Astrocyte (in vitro differentiated cells and primary cell): ENCODE measurements at regions not wholly inside any gene's neighbourhood (a gene's known extent, or its start where the extent isn't known, plus 50 kb on each side); places are given as distances from the start of the nearest gene placed in this dataset.

Experiments used
- DNase-seq: peaks from one replicate; pipeline ENCODE4 v3.0.0-alpha.2; 2010; ENCODE audit warnings: low read depth
- FAIRE-seq: peaks from 2 replicates; lab custom pipeline; 2011; peaks lifted over from hg19 to GRCh38; lab: Jason Lieb, UNC
- H2AFZ ChIP-seq: 2 replicates; pipeline ENCODE4 v1.6.0; 2012; ENCODE audit warnings: low read depth, low read length, inconsistent platforms
- H3K27ac ChIP-seq: 2 replicates; pipeline ENCODE4 v1.5.1; 2011; ENCODE audit warnings: low read depth, low read length, inconsistent platforms
- H3K27me3 ChIP-seq: 2 replicates; pipeline ENCODE4 v1.6.0; 2011; ENCODE audit warnings: low read length, inconsistent platforms; ENCODE audit not compliant: insufficient read depth
- H3K36me3 ChIP-seq: 2 replicates; pipeline ENCODE4 v1.5.1; 2011; ENCODE audit warnings: low read length, inconsistent platforms; ENCODE audit not compliant: insufficient read depth
- H3K4me1 ChIP-seq: 2 replicates; pipeline ENCODE4 v1.5.1; 2011; ENCODE audit warnings: low read length, inconsistent platforms; ENCODE audit not compliant: insufficient read depth
- H3K4me2 ChIP-seq: 2 replicates; pipeline ENCODE4 v1.6.0; 2012; ENCODE audit warnings: low read length, inconsistent platforms
- H3K4me3 ChIP-seq: 2 replicates; pipeline ENCODE4 v1.5.1; 2011; ENCODE audit warnings: low read depth, mild to moderate bottlenecking, low read length, inconsistent platforms; ENCODE audit not compliant: insufficient read depth
- H3K79me2 ChIP-seq: 2 replicates; pipeline ENCODE4 v1.6.0; 2012; ENCODE audit warnings: mild to moderate bottlenecking, low read length, inconsistent platforms; ENCODE audit not compliant: insufficient read depth
- H3K9ac ChIP-seq: 2 replicates; pipeline ENCODE4 v1.6.0; 2012; ENCODE audit warnings: mild to moderate bottlenecking, low read length, inconsistent platforms
- H3K9me3 ChIP-seq: 2 replicates; pipeline ENCODE4 v1.5.1; 2012; ENCODE audit warnings: low read depth, mild to moderate bottlenecking, low read length, inconsistent platforms; ENCODE audit not compliant: insufficient read depth
- H4K20me1 ChIP-seq: 2 replicates; pipeline ENCODE4 v1.6.0; 2012; ENCODE audit warnings: low read length, inconsistent platforms; ENCODE audit not compliant: insufficient read depth
- H3K27ac Mint-ChIP-seq: one replicate; pipeline ENCODE4 v1.8.0; 2021; ENCODE audit warnings: mild to moderate bottlenecking, mixed read lengths; ENCODE audit not compliant: unreplicated experiment
- H3K27me3 Mint-ChIP-seq: one replicate; pipeline ENCODE4 v1.8.0; 2021; ENCODE audit warnings: low read depth, mixed read lengths; ENCODE audit not compliant: unreplicated experiment
- H3K36me3 Mint-ChIP-seq: one replicate; pipeline ENCODE4 v1.8.0; 2021; ENCODE audit warnings: low read depth, mixed read lengths; ENCODE audit not compliant: unreplicated experiment
- H3K4me1 Mint-ChIP-seq: one replicate; pipeline ENCODE4 v1.8.0; 2021; ENCODE audit warnings: low read depth, mixed read lengths; ENCODE audit not compliant: unreplicated experiment
- H3K4me3 Mint-ChIP-seq: one replicate; pipeline ENCODE4 v1.8.0; 2021; ENCODE audit warnings: mild to moderate bottlenecking, moderate library complexity, mixed read lengths; ENCODE audit not compliant: unreplicated experiment
- H3K9me3 Mint-ChIP-seq: one replicate; pipeline ENCODE4 v1.8.0; 2021; ENCODE audit warnings: mild to moderate bottlenecking, mixed read lengths; ENCODE audit not compliant: unreplicated experiment
- EZH2 ChIP-seq: IDR thresholded peaks from 2 replicates; pipeline ENCODE4 v1.6.1; 2012; ENCODE audit warnings: mild to moderate bottlenecking, low read length, inconsistent platforms; ENCODE audit not compliant: insufficient read depth
- TF ChIP-seq, protein P1 (sequence below): IDR thresholded peaks from 2 replicates; pipeline ENCODE4 v1.5.1; 2011; ENCODE audit warnings: low read depth, mild to moderate bottlenecking, inconsistent platforms, low read length, moderate library complexity; ENCODE audit not compliant: insufficient read depth

DNA sequence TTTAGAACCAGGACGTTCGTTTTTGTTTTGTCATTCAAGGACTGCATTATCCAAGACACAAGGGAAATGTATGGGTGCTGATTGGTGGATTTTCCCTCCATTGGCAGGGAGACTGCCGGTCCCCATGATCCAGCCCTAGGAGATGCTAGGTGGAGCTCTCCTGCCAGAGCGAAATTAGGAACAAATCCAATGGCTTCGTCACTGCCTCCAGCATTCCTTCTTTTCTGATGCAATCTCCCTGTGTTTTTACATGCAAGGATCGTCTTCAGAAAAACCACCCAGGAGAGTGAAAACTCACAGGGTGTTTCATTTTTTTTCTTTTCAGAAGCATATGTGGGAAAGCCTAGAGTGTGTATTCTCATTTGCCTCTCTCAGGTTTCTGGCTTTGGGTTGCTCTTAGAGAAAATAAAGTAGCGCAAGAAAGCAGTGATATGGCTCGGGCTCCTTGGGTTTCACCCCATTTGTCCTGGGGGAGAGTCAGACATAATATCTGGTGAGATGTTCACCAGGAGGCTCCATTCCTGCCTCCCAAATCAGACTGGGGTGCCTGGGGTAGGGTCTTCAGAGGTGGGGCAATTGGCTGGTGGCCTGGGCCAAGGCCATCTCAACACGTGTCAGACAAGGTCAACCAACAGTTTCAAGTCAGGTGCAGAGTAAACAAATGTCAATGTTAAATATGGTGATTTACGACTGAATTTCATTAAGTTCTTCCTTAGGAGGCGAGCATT lies 450.9 kb upstream of the MKI67 start:
- TF ChIP-seq, protein P1, sequence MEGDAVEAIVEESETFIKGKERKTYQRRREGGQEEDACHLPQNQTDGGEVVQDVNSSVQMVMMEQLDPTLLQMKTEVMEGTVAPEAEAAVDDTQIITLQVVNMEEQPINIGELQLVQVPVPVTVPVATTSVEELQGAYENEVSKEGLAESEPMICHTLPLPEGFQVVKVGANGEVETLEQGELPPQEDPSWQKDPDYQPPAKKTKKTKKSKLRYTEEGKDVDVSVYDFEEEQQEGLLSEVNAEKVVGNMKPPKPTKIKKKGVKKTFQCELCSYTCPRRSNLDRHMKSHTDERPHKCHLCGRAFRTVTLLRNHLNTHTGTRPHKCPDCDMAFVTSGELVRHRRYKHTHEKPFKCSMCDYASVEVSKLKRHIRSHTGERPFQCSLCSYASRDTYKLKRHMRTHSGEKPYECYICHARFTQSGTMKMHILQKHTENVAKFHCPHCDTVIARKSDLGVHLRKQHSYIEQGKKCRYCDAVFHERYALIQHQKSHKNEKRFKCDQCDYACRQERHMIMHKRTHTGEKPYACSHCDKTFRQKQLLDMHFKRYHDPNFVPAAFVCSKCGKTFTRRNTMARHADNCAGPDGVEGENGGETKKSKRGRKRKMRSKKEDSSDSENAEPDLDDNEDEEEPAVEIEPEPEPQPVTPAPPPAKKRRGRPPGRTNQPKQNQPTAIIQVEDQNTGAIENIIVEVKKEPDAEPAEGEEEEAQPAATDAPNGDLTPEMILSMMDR, result no peak
- no peak for TF ChIP-seq EZH2
- Histone ChIP-seq H3K4me2 (no peak overlapping the region), H3K79me2 (no peaks in the 10 kb centered on the region), H3K9ac (no peak overlapping the region), H4K20me1 (no peaks in the 10 kb centered on the region), H2AFZ (no peak overlapping the region), H3K4me3 (no peak overlapping the region), H3K27me3 (no peaks in the 10 kb centered on the region), H3K9me3 (peaks cover 3% of the 10 kb centered on the region), H3K36me3 (no peaks in the 10 kb centered on the region), H3K27ac (no peak overlapping the region), H3K4me1 (no peaks in the 10 kb centered on the region)
- DNase-seq (no peak), FAIRE-seq (no peak)
- H3K4me3 Mint-ChIP-seq, result no peak overlapping the region
- H3K27me3 Mint-ChIP-seq, result peaks cover 16% of the 10 kb centered on the region
- no peaks in the 10 kb centered on the region for H3K9me3 Mint-ChIP-seq
- H3K4me1 Mint-ChIP-seq, result peaks cover 3% of the 10 kb centered on the region
- no peak overlapping the region for H3K27ac Mint-ChIP-seq
- no peaks in the 10 kb centered on the region for H3K36me3 Mint-ChIP-seq

DNA sequence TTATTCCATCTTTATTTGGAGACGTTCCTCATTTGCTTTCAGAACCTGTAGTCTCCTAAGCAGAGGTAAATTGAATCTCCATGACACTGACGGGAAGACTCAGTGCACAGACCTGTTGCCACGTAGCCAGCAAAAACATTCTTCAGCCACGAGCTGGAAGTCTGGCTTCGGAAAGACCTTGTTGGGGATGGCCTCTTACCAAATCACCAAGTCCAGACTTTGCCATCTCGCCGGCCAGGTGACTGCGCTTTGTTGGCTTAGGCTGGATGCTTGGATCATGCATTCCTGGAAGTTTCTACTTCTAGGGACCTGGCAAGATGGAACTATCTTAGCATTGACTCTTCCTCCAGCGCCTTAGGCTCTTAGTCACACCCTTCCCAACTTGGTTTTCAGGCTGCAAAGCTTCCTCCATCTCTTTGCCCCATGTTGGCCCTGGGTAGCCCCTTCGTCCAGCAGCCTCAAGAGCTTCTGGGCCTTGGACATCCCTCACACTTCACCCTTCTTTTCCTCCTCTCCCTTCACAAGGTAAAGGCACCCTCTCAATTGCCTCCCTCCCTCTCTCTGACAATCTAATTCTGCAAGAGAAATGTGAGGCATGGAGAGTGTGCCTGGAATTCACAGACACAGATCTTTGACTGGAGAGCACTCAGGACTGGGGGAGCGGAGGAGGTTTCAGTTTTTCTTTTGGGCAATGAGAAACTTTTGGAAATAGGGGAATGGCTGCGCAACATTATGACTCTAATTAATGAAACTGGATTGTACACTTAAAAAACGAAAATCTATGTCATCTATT lies 451.9 kb upstream of the MKI67 start:
- H3K4me3 ChIP-seq, result no peak overlapping the region
- no peaks in the 10 kb centered on the region for H4K20me1 ChIP-seq
- no peaks in the 10 kb centered on the region for H3K79me2 ChIP-seq
- no peak overlapping the region for H2AFZ ChIP-seq
- no peak overlapping the region for H3K4me3 Mint-ChIP-seq
- peaks cover 3% of the 10 kb centered on the region for H3K9me3 ChIP-seq
- H3K27ac ChIP-seq, result no peak overlapping the region
- no peaks in the 10 kb centered on the region for H3K9me3 Mint-ChIP-seq
- H3K27me3 ChIP-seq, result no peaks in the 10 kb centered on the region
- H3K27me3 Mint-ChIP-seq, result peaks cover 12% of the 10 kb centered on the region
- peaks cover 3% of the 10 kb centered on the region for H3K4me1 Mint-ChIP-seq
- no peak overlapping the region for H3K9ac ChIP-seq
- H3K27ac Mint-ChIP-seq, result no peak overlapping the region
- DNase-seq (no peak), FAIRE-seq (no peak)
- no peaks in the 10 kb centered on the region for H3K36me3 Mint-ChIP-seq
- no peaks in the 10 kb centered on the region for H3K4me1 ChIP-seq
- no peak overlapping the region for H3K4me2 ChIP-seq
- TF ChIP-seq, protein P1, result no peak
- no peak for TF ChIP-seq EZH2
- H3K36me3 ChIP-seq, result no peaks in the 10 kb centered on the region
